H4 (cell line): ENCODE measurements at regions not wholly inside any gene's neighbourhood (a gene's known extent, or its start where the extent isn't known, plus 50 kb on each side); places are given as distances from the start of the nearest gene placed in this dataset.
A peak's percentile ranks its signal among the peaks of the same experiment; 100 is the strongest.
"Not testable (repeated sequence)": the region's sequence is repeated elsewhere in the genome, so short reads cannot be mapped to it uniquely, and the experiment has no call there.

Source experiments
- DNase-seq: peaks from one replicate; pipeline ENCODE4 v3.0.0-alpha.2; 2015; ENCODE audit warnings: low spot score

DNA sequence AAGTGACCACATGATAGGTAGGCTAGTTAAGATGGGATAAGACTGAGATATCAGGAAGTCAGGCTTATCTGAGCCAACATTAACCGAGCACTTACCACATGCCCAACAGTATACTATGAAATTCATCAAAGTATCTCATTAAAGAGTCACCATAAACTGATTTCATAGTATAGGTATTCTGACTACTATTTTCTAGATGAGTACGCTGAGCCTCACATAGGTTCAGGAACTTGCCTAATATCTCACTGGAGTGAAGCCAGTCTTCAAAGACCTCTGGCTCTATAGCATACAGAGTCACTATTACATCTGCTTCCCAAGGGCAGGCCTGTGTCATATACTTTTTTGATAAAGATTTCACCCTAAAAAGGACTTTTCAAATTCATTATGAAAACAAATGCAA, 115.6 kb upstream of the NGF start:
- no peak for DNase-seq

DNA sequence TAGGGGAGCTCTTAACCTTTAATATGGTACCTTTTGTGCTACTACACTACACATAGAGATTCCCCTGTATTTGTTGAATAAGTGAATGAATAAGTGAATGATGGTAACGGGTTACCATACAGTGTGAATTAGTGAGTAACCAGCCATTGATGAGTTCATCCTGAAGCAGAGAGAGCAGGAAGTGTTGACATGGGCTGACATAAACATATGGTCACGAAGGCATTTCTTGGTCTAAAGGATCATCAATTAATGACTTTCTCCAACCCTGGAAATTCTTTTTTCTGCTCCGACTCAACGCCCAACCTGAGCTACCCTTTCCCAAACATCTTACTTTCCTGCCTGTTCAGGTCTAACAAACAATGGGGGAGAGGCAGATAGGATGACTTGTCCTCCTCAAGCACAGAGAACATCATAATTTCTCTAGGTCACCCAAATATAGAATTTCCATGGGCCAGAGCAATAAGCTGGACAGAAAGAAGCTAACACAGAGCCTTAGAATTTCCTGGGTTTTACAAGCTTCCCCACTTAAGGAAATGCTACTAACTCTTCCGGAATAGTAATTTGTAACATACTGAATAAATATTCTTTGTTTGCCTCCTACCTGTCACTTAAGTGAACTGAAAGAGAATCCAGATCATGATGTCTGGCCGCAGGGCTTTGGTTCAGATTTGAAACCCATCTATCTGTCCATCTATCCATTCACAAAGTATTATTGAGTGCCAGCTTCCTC, 114.7 kb upstream of the NGF start:
- DNase-seq = no peak

DNA sequence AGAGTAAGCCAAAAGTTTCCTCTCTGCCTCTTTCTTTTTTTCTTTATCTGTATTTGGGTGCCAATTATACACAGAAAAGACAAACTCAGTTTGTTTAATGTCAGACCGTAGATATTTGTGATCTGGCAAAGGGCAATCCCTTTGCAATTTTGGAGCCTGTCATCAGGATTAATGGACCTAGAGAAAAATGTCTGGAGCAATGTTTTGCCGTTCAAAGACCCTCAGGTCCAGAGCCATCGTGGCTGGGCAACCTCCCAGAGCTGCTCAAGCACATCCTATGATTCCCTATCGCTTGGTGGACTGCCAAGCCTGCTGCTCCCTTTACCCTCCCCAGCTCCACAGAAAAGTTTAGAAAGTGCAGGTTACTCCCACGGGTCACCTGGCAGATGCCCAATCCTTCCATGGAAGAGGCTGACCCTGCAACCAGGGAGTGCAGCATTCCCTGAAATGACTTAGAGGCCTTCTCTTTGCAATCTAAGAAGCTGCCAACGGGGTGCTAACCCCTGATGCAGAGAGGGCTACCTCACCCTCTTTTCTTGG, 112.5 kb upstream of the NGF start:
- DNase-seq = no peak

DNA sequence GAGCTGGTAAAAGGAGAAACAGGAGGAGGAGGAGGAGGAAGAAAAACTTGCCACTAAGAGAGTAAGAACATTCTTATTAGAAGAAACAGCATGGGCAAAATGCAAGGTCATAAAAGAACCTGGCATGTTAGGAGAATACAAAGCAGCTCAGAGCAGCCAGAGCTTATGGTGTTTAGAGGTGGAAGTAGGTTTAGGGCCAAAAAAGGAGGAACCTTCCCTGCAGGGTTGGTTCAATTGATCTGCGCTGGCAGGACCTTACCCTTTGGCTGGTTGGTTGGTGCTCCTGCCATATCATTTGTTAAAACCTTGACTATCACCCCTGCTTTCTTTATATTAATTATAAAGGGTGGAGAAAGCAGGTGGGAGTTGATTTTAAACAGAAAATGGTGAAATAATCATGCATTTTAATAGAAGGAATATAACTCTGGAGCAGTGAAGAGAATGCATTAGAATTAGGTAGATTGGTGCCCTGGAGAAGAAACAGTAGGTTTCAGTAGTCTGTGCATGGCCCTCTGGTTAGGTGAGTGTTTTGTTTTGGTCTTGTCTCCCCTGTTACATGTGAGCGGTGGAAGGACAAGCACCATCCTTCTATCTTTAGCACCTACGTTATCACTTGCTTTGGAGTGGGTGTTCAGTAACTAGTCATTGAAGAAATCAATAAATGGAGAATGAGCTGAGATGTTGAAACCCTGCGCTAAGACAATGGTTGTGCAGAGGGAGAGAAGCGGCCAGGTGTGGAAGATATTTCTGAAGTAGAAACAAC, 110.4 kb upstream of the NGF start:
- DNase-seq = no peak

DNA sequence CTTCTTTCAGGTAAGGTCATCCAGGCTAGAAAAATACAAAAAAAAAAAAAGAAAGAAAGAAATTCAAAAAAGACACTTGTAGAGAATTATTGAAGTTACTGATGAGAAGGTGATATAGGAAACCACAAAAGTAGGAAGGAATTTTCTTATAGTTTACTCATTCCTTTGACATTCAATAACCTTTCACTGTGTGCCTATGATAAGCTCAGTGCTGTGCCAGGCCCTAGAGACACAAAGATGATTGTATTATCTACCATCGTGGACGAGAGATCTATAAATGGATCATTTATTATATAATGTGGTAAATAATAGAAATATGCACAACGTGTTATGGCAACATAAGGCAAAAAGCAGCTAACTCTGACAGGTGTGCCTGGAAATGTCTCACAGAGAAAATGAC, 109.6 kb upstream of the NGF start:
- no peak for DNase-seq

DNA sequence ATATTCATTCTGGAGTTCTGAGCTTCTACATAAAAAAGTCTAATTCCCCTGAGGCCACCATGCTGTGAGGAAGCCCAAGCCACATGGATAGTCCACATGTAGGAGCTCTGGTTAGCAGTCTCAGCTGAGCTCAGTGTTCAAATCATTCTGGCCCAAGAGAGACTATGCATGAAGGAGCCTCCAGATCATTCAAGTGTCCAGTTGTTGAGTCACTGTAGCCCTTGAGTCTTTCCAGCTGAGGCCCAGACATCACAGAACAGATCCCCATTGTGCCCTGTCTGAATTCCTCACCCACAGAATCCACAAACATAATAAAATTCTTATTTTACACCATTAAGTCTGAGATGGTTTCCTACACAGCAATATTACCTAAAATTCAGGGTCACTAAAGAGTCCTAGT, 107.0 kb upstream of the NGF start:
- no peak for DNase-seq

DNA sequence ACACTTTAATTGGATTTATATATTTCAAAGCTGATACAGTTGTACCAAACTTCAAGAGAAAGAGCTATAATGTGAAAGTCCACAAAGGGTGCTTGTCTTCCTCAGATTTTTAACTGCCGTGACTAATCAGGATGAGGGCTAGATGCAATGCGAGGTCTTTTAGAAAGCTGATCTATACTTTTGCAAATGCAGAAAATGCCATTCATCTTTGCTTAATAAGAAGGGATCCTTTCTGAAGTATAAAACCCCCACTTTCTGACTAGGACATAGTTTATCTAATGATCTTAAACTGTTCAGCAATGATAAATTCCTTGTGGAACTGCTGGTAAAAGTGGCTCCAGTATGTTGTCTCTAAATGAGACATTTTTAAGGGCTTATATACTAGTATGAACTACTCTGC, 102.7 kb upstream of the NGF start:
- no peak for DNase-seq

DNA sequence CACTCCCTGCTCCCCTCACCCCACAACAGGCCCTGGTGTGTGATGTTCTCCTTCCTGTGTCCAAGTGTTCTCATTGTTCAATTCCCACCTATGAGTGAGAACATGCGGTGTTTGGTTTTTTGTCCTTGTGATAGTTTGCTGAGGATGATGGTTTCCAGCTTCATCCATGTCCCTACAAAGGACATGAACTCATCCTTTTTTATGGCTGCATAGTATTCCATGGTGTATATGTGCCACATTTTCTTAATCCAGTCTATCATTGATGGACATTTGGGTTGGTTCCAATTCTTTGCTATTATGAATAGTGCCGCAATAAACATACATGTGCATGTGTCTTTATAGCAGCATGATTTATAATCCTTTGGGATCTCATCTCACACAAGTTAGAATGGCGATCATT, 101.5 kb upstream of the NGF start:
- not testable (repeated sequence) for DNase-seq

DNA sequence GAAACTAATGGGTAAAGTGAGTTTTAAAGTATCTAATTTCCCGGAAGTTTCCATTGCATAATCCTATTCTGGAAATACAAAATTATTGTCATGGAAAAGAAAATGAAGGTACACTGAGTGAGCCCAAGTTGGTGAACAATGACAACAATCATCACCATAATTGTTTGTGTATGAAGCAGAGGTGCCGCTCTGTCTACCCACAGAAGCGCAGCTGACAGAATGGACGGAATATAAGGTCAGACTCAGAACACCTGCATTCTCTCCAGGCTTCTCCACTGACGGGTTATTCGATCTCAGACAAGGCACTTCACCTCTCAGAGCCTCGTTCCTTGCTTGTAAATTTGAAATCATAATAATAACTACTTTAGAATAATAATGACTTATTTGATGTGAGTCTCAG, 99.1 kb upstream of the NGF start:
- DNase-seq = no peak

DNA sequence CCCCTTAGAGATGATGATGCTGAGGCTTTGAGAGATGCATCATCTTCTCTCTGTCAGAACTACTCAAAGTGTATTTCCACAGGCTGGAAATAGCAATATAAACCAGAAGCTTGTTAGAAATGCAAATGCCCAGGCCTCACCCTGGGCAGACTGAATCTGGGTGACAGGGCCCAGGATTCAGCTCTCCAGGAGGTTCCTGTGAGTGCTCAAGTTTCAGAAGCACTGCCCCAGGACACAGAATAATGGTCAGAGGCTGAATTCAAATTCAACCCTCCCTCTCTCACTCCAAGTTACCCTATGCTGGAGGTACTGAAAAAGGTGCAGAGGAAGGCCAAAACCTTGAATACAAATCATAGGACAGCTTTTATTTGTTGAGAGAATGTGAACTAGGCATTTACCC, 98.5 kb upstream of the NGF start:
- DNase-seq = no peak

DNA sequence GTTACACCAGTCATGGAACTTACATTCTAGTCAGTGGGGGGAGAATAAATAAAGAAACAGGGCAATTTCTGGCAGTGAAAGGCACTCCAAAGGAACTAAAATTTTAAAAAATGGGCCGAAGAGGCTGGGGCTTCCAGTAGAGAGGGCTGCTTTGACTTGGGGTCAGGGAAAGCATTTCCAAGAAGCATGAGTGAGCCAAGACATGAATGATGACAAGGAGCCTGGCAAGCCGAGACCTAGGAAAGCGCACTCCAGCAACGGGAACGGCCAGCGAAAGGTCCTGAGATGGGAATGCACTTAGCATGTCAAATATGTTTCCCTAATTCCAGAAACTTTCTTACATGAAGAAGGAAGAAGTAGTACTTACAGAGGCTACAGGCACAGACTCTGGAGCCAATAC, 95.4 kb upstream of the NGF start:
- no peak for DNase-seq

DNA sequence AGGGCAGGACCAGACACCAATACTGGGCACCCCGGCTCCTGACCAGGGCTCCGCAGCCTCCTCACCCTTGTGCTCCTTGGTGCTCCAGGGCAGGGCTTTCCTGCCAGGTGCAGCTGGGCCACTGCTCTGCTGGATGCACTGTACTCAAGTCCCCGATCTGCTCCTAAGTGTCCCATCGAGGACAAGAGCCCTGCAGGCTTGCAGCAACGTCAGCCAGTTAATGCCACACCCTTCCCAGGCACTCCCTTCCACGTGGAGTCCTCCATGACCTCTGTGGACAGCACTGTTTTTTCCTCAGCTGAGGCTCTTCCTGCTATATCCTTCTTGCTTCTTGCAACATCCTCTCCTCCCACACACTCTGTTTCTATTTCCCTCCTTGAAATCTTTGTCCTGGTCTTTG, 94.0 kb upstream of the NGF start:
- no peak for DNase-seq

DNA sequence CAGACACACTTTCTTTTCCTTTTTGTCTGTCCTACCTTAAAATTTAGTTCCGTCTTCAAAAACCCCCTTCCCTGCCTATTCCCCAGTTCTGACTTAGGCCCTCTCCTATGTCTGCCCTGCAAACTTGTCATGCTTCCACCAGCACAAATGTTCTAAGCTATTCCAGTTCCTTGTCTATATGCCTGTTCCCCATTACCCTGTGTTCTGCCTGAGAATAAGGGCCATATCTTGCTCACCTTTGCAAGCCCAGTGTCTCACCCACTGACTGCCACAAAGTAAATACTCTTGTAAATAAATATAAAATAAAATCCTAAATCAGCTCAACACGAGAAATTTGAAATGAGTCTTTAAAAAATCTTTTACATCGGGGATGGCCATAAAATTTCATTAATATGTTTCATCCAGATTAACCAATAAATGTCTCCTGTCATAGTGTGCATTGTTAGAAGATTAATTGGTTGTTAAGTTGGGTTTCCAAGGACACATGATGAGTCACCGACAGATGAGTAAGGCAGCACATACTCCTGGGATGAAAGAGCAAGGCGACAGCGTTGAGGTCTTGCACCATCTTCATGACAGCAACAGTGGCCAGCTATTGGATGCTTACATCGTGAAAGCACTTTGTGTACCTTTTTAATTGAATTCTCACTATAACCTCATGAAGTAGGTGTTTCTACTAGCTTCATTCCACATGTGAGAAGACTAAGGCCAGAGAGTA, 92.6 kb upstream of the NGF start:
- DNase-seq = peak; percentile 44

DNA sequence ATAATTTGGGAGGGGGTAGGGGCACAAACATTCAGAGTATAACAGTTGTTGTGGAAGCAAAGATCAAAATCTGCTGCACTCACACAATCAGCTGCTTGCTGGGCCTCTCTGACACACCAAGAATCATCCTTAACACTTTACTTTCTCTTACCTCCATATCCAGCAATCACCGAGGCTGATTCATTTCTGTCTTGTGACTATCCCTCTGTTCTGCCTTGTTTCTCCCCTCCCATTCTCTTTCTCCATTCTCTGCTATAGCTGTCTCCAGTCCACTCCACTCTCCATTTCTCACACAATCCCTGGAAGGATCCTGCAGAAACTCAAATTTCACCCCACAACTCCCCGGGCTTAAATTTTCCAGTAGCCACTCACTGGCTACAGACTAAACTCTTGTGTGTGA, 91.8 kb upstream of the NGF start:
- DNase-seq = no peak

DNA sequence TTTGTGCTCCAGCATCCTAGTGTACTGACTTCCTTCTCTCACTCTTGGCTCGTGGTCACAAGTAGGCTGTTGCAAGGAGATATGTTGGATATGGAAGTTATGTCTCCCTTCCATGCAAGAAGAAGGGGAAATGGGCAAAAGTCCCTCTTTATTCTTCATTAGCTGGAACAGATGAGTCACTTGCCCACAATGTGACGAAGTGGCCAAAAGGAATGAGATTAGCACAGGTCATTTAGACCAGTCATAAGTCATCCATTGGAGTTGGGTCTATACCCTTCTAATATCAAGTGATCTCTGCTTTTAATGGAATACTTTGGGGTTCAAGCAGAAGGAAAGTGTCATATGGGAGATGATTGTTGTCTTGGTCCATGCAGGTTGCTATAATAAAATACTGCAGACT, 91.2 kb upstream of the NGF start:
- no peak for DNase-seq

DNA sequence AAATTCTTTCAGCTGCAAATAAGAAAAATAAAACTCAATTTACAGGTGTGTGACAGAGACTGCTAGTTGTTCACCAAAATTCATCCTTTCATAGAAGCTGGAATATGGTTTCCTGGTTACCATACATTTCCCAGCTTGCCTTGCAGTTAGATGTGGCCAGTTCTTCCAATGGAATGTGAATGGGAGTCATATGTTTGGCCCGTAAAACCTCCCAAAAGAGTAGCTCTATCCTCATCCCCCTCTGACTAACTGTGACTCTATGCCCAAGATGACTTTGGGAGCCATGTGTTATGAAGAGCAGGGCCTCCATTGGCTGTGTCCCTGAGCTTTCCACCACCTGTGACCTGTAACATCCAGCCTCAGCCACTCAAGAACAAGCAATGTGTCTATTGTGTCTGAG, 90.6 kb upstream of the NGF start:
- DNase-seq = no peak

DNA sequence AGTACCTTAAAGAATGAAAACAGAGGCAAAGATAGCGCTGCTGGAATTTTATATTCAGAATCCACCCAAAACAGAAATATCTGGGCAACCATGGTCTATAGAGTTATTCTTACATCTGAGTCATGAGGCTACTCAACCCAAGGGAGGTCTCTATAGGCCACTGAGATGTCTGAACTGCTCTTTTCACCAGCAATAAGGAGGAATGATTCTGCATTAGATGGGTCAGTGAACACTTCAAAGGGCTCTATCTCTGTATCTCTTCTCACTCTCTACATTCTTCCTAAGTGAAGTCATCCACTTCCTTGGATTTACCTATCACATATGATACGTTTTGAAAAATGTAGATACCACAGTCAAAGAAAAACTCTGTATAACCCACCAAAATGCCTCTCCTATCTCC, 90.2 kb upstream of the NGF start:
- DNase-seq = no peak

DNA sequence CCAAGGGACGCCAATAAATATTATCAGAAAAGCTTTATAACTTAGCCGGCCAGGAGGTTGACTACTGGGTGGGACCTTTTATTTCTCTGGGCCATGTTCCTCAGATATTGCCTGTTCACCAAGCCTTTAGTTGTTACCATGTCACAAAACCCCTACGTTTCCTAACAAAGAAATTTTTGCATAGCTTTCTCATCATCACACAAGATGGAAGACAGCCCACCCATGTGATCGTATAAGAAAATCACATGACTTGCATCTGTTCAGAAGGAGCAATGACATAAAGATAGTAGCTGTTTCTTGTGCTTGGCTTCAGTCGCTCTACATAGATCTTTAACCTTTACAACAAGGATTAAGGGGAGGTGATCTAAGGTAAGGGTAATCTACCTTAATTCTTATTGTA, 88.9 kb upstream of the NGF start:
- no peak for DNase-seq

DNA sequence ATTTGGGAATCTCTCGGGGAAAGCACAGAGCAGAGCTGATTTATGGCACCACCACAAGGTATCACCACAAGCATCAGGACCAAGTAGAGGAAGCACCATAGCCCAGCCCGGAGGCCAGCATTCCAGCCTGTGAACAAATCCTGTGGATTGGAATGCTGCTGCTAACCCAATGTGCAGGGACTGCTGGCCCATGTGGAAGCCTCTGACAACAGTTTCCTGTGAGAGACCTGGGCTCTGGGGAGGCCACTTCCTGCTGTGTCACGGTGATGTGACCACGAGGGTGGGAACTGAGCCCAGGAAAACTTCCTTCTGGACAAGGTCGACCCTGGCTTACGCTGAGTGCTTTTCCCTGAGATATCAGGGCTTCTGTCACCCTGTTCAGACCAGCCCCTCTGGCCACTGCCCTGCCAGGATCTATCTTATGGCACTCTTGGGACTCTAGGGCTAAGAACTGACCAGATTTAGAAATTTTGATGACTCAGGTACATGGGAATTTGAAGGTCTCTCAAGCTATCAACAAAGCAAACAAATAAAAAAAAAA, 88.3 kb upstream of the NGF start:
- peak; percentile 71 for DNase-seq

DNA sequence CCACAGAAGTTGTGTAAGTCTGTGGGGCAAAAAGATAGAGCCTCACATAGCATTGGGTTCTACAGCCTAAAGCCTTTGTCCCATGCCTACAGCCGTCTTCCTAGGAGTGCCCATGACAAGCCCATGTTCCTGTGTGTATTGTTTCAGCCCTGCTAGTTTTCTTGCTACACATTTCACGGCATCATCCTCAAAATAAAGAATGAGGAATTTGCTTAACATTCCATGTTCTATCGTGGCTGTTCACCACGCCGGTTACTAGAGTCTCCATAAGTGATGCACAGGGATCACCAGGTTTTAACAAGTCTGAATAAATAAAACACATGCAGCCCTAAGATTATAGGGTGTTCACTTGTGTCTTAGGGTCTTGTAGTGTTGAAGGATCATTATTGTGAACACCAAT, 87.4 kb upstream of the NGF start:
- DNase-seq = no peak

DNA sequence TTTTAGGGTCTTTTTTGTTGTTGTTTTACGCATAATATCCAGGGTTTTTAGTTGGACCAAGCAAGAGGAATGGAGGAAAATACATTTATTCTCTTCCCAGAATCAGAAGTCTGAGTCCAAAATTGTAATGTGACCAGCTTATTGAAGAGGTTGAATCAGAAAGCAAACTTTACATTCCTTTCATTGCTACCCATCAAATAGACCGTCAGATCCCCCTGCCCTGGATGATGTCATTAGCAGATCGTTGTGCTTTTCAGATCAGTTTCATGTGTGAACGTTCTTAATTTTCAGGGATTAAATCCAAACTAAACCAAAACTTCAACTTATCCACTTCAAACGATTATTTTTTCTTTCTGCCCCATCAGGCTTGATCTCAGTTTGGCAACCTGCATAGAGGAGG, 85.7 kb upstream of the NGF start:
- DNase-seq = no peak

DNA sequence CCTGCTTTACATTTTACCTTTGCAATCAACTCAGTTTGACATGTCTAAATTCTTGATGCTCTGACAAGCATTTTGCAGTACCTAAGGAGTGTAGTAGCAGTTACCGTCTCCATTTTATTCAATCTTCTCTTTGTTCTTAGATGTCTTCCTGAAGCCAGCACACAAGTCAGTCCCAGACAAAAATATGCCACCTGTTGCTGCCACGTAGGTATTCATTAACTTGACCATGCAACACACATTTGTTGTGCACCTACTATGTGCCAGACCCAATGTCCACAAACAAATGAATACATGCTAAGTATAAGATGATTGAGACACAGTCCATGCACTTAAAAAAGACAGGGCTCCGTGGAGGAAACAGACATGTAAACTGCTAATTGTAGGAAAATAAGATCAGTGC, 81.5 kb upstream of the NGF start:
- no peak for DNase-seq

DNA sequence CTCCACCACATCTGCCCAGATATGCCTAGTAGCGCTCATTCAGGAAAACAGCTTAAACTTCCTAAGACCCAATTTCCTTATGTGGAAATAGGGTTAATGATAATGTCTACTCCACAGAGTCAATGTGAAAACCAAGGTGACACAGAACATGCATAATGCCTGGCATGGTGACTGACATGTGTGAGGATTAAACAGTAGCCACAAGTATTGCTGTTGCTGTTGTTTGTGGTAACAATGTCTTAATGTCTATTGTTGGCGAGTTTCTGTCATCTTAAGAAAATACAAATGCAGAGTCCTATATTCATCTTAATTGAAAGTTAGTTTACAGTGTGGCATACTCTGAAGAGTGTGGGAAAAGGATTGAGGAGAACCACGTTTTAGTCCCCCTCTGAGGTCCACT, 75.6 kb upstream of the NGF start:
- DNase-seq = no peak
